HG03520 (cell line): ENCODE measurements at regions not wholly inside any gene's neighbourhood (a gene's known extent, or its start where the extent isn't known, plus 50 kb on each side); places are given as distances from the start of the nearest gene placed in this dataset.

Source experiments
- ATAC-seq: cut with Tn5 transposase; IDR thresholded peaks from one replicate; pipeline ENCODE4 v1.9.1; 2021; ENCODE audit warnings: mild to moderate bottlenecking, moderate library complexity; ENCODE audit not compliant: unreplicated experiment

DNA sequence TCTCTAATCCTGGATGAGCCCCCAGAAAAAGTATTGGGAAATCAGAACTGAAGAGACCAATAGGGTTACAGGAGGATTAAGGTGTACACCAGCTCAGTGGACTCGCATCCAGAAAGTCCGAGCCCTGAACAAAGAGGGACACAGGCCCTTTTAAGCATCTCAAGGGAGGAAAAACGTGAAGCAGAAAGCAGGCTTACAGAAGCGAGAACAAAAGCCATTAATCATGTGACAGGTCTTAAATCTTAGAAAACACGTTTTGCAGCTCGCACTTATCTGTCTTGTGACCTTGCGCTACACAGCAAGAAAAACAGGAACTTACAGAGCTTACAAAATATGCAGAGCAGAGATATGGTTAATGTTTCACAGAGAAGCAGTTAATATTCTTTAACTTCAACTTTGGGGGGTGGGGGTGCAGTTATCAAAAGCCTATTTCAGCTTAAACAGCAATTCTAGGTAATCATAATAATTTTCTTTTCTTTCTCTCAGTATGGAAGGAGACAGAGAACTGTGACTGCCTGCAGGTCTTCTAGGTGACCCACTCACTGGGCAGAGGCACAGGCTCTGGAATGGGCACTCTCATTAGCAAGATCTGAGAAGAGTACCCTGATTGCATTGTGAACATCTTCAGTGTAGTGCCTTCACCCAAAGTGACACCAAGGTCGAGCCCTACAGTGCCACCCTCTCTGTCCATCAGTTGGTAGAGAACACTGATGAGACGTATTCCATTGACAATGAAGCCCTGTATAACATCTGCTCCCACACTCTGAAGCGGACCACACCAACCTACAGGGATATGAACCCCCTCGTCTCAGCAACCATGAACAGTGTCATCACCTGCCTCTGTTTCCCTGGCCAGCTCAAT lies 65.0 kb upstream of the MOCS1 start:
- no peak for ATAC-seq

DNA sequence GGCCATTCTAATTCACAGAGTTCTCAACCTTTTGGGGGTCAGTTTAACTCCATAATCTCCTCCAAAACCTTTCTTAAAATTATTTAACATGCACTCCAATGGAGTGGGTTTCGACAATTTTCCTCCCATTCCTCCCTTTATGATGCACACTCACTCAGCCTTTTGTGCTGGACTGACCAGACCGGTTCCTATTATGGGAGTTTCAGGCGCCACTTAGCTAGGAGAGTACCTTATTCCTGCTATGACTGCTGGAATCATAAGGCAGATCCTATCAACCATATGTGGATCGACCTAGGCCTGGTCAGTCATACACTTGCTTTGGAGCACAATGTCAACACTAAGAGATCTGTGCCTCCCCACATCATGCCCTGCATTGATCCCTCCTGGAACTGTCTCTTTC lies 63.9 kb upstream of the MOCS1 start:
- no peak for ATAC-seq

DNA sequence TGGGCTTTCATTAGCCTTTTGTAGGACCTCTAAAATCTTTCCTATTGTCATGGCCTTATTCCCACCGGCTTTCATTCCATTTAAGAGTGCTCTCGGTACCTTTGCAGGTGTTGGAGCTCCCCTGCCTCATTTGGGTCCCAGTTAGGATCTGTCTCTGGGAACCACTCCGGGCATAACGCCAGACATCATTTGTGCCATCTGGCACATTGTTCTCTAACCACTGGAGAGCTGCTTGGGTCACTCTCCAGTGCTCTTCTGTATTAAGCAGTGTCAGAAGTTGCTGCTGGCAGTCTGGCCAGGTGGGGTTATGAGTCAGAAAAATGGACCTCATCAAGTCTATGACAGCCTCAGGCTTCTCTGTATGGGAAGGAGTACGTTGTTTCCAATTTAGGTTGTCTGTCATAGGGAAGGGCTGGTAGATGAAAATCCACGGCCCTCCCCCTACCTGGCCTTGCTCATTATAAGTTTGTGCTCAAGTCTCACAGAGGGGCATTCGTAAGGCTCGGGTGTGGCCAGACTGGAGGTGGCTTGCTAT lies 62.9 kb upstream of the MOCS1 start:
- ATAC-seq, result no peak

DNA sequence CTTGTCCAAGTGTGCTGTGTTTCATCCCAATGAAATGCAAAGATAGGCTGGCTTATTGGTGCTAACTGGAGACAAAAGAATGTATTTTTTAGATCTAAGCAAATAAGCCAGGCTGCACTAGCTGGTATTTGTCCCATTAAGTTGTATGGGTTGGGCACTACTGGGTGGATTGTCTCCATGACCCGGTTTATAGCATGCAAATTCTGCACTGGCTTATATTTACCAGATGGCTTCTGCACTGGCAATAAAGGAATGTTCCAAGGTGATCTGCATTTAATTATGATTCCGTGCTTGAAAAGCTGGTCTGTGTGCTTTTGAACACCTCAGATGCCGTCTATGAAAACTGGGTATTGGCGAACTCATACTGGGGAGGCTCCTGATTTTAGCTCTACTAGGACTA lies 61.4 kb upstream of the MOCS1 start:
- ATAC-seq, result no peak

DNA sequence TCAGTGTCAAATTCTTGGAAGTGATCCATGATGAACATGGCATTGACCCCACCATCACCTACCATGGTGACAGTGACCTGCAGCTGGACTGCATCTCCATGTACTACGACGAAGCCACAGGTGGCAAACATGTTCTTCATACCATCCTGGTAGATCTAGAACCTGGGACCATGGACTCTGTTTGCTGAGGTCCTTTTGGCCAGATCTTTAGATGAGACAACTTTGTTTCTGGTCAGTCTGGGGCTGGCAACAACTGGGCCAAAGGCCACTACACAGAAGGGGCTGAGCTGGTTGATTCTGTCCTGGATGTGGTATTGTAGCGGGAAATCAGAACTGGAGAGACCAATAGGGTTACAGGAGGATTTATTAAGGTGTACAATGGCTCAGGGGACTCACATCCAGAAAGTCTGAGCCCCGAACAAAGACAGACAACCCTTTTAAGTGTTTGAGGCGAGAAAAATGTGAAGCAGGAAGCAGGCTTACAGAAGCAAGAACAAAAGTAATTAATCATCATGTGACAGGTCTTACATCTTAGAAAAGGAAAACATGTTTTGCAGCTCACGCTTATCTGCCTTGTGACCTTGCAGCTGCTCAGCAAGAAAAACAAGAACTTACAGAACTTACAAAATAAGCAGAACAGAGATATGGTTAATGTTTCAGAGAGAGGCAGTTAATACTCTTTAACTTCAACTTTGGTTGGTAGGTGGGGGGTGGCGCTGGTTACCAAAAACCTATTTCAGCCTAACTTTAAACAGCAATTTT lies 58.8 kb upstream of the MOCS1 start:
- no peak for ATAC-seq
